GM19043 (cell line): ENCODE measurements at regions not wholly inside any gene's neighbourhood (a gene's known extent, or its start where the extent isn't known, plus 50 kb on each side); places are given as distances from the start of the nearest gene placed in this dataset.
A peak's percentile ranks its signal among the peaks of the same experiment; 100 is the strongest.

Experiments used
- ATAC-seq: cut with Tn5 transposase; IDR thresholded peaks from one replicate; pipeline ENCODE4 v1.9.1; 2021; ENCODE audit warnings: low read depth; ENCODE audit not compliant: unreplicated experiment

GRCh38 chr9:11257992-11258391, 645.2 kb upstream of the PTPRD start:
- no peak for ATAC-seq

GRCh38 chr9:11269036-11269435, 656.2 kb upstream of the PTPRD start:
- no peak for ATAC-seq

GRCh38 chr9:11275158-11275695, 662.4 kb upstream of the PTPRD start:
- no peak for ATAC-seq

- ATAC-seq: no peak
Measured at GRCh38 chr9:11312966-11313365, 700.2 kb upstream of the PTPRD start.

- no peak for ATAC-seq
Measured at GRCh38 chr9:11318946-11319345, 706.1 kb upstream of the PTPRD start.

GRCh38 chr9:11319538-11319937, 706.7 kb upstream of the PTPRD start:
- ATAC-seq: peak; percentile 59

GRCh38 chr9:11320989-11321388, 708.2 kb upstream of the PTPRD start:
- no peak for ATAC-seq

- no peak for ATAC-seq
Measured at GRCh38 chr9:11323457-11323856, 710.7 kb upstream of the PTPRD start.

GRCh38 chr9:11326231-11326630, 713.4 kb upstream of the PTPRD start:
- no peak for ATAC-seq

- no peak for ATAC-seq
Measured at GRCh38 chr9:11328326-11328725, 715.5 kb upstream of the PTPRD start.

GRCh38 chr9:11335011-11335410, 722.2 kb upstream of the PTPRD start:
- no peak for ATAC-seq

GRCh38 chr9:11338130-11338529, 725.3 kb upstream of the PTPRD start:
- ATAC-seq: no peak

GRCh38 chr9:11340654-11341053, 727.9 kb upstream of the PTPRD start:
- ATAC-seq: no peak

- ATAC-seq: no peak
Measured at GRCh38 chr9:11347437-11347836, 734.6 kb upstream of the PTPRD start.

- no peak for ATAC-seq
Measured at GRCh38 chr9:11348366-11348765, 735.6 kb upstream of the PTPRD start.

- no peak for ATAC-seq
Measured at GRCh38 chr9:11349187-11349586, 736.4 kb upstream of the PTPRD start.

GRCh38 chr9:11352612-11353011, 739.8 kb upstream of the PTPRD start:
- ATAC-seq: no peak

GRCh38 chr9:11356067-11356466, 743.3 kb upstream of the PTPRD start:
- ATAC-seq: no peak

GRCh38 chr9:11366585-11367129, 753.9 kb upstream of the PTPRD start:
- ATAC-seq: no peak

- no peak for ATAC-seq
Measured at GRCh38 chr9:11374926-11375325, 762.1 kb upstream of the PTPRD start.

- no peak for ATAC-seq
Measured at GRCh38 chr9:11402621-11403020, 789.8 kb upstream of the PTPRD start.

GRCh38 chr9:11414241-11414640, 801.4 kb upstream of the PTPRD start:
- ATAC-seq: no peak

- no peak for ATAC-seq
Measured at GRCh38 chr9:11417782-11418181, 805.0 kb upstream of the PTPRD start.
